Right hindlimb (tissue), 1 donor: ENCODE measurements at regions not wholly inside any gene's neighbourhood (a gene's known extent, or its start where the extent isn't known, plus 50 kb on each side); places are given as distances from the start of the nearest gene placed in this dataset.

Experiments used
- DNase-seq: peaks from one replicate; pipeline ENCODE4 v3.0.0-alpha.2; 2018

DNA sequence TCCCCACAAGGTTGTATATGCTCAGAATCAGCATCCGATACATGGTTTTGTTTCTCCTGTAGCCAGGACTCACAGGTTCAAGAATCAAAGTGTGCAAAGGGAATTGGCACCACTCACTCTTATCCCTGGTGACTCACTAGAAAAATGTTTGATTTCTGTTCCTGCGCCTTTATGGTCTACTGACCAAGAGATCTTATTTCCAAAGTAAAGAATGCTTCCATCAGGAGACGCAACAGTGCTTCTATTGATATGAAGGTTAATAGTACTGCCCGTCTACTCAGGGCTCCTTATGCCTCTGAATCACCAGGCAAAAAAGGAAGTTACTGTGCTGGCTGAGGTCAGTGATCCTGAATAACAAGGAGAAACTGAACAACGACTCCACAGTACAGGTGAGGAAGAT, 1392.0 kb upstream of the PRMT6 start:
- no peak for DNase-seq

DNA sequence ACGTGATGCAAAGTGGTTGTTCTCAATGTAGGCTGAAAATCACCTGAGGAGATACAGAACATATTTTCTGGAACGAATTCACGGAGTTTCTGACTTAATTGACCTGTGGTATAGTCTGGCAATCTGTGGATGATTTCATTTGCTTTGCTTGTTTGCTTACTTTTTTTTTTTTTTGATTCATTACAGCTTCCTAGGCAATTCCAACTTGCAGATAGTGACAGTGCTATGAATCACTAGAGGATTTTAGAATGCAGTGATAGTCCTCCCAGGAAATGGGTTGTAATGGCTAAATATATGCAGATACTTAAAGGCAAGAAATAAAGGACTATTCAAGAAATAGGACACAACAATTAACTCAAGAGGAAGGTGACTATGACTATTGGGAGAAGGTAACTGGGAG, 1378.1 kb upstream of the PRMT6 start:
- no peak for DNase-seq

DNA sequence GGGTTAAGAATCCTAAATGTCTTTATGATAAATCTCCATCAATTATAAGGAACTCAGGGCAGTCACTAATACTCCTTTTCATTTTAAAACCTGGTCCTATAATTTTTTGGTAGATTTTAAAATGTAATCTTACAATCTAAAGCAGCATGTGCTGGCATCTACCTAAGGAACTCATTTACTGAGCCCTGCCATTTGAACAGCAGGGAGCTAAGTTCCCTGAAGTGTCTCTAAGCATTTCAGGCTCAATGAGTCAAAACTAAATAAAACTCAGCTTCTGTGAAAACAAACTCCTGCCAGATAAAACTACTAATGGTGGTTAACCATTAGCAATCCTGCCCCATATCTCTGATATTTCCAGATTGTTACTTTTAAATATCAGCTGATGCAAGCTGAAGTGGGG, 1371.8 kb upstream of the PRMT6 start:
- DNase-seq: no peak

DNA sequence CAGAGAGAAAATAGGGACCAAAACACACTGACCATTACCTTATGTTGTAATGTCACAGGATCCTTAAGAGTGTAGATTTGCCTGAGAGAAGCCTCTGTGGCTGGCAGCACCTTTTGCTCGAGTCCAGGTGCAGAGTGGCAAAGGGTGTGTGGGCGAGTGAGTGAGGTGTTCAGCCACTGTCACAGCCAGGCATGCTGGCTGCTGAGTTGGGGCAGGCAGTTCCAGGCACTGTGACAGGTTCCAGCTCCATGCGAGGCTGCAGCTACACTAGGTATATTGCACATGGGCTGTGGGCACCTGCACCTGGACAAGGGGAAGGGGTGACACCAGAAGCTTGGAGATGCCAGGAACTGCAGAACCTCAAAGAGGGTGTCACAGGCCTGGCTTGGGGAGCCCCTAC, 1370.4 kb upstream of the PRMT6 start:
- DNase-seq: no peak

DNA sequence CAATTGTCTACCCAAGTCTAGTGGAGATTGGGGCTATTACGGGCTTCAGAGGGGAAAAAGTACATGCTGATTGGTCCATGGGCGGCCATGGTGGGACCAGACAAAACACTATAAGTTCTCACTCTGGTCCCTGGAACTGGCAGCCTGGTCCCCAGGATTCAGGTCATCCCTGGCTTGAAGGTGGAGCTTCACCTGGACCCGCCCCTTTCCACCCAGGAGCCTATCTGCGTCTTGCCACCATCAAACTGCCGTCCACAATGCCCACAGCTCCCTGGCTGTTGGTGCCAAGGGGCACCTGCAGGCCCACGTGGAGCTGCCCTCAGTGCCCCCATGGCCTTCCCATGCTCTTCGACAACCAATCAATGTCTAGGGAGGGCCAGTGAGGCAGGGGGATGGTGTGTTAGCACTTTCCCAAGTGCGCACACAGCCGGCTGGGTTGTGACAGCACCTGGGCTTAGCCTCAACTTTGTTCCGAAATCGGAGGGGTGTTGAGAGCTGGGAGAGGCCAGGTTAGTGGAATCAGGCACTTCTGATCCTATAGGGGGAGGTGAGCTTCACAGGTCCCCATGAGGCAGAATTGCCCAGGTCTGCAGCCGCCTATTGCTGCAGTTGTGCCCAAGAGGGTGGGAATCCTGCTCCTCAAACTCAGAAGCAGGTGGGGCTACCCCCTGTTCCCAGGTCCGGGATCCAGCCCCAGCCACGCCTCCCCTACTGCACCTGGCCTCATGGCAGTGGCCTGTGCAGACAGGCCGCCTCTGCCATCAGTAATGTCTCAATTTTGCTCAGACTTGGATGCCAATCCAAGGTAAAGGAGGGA, 1369.4 kb upstream of the PRMT6 start:
- no peak for DNase-seq

DNA sequence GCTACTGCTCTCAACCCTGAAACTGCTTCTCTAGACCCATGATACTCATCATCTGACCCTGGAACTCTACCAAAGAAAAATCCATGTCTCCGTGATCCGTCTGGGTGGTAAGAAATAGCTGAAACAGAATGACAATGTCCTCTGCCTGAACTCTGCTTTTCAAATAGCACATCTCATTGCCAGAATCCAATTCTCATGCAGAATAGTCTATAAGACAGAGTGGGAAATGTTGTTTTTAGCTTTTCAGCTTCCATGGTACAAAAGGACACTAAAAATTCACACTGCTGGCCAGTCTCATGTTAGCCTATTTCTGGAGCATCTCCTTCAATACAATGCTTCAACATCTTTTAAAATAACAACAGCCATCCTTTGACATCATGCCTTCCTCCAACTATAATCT, 1355.8 kb upstream of the PRMT6 start:
- DNase-seq: no peak

DNA sequence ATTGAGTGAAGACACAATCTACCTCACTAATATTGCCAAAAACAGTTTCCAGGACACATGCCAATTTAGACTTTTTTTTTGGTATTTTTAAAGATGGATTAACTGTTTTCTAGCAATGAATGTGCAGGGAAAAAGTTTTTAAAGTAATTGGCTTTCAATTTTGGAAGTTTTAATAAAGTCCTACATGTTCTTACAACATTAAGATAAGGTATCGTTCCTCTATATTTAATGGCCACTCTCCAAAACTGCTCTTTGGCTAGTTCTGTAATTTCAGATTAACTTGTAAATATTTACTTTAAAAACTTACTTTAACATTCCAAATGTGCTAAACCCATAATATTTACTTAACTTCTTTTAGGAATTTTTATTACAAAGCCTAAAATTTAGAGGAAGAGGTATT, 1332.2 kb upstream of the PRMT6 start:
- no peak for DNase-seq

DNA sequence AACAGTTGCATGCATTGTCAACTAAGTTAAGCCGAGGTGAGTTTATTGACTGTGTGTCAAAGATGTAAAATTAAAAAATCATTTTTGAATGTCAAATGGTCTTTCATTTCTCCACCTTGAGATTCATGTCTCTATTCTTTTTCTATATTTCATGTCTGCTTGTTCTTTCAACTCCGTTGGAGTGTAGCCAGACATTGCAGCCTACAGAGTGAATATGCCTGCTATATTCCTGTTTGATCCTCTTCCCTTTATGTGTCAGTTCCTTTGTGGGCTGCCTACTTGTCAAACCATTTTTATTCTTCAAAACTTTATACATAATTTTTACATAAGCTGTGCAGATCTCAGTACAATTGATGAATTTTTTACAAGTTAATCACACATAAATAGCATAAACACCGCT, 1325.8 kb upstream of the PRMT6 start:
- no peak for DNase-seq

DNA sequence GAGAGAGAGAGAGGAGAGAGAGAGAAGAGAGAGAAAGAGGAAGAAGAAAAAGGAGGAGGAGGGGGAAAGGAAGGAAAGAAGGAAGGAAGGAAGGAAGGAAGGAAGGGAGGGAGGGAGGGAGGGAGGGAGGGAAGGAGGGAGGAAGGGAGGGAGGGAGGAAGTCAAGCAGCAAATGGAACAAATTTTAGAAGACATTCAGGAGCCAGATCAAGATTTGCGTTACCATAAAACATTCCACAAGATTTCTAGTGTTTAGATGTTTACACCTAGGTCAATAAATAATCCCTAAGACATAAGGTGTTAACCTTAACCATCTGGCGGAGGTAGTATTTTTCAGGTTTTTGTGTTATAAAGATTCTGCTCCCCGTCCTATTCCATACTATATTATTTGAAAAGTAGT, 1320.1 kb upstream of the PRMT6 start:
- DNase-seq: no peak

DNA sequence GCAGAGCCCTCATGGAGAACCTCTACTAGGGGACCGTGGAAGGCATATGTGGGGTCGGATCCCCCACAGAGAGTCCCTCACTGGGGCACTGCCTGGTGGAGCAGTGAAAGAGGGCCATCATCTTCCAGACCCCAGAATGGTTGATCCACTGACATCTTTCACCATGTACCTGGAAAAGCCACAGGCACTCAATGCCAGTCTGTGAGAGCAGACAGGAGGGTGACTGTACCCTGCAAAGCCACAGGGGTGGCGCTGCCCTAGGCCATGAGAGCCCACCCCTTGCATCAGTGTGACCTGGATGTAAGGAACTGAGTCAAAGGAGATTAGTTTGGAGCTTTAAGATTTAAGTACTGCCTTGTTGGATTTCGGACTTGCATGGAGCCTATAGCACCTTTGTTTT, 1276.7 kb upstream of the PRMT6 start:
- DNase-seq: no peak

DNA sequence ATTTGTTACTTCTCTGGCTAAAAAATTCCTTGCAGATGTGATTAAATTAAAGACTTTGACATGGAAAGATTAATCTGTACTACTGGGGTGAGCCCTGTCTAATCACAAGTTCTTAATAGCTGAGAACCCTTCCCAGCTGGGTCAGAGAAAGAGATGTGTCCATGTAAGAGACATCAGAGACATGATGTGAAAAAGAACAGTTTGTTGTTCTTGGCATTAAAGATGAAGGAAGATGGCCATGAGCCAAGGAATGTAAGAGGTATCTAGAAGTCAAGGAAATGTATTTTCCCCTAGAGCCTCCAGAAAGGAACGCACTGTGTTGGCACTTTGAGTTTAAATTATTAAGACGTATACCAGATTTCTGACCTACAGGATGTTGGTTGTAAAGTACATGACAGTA, 1271.5 kb upstream of the PRMT6 start:
- DNase-seq: no peak

DNA sequence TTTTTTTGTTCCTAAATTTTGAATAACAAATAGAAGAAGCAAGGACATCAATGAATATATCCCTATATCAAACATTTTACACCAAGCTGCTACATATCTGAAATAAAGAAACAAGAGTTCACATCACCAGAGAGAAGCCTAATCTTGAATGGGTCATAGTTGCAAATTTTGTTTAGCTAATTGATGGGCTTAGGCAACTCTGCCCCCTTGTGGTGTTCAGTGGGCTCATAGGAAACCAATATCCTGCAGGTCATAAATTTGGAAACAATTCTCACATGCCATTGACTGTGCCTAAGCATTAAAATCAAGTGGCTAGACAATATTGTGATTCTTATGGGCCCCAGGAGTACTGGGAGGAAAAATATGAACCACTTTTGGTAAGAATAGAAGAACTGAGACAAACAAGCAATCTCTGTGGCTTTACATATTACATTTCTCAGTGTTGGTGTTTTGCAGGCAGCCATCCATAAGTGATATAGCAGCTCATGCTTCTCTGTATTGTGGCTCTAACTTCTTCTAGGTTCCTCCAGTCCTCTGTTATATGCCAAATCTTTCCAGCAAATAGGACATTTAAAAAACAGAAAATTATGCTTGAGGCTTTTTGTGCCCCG, 1262.8 kb upstream of the PRMT6 start:
- DNase-seq: peak; percentile 34

DNA sequence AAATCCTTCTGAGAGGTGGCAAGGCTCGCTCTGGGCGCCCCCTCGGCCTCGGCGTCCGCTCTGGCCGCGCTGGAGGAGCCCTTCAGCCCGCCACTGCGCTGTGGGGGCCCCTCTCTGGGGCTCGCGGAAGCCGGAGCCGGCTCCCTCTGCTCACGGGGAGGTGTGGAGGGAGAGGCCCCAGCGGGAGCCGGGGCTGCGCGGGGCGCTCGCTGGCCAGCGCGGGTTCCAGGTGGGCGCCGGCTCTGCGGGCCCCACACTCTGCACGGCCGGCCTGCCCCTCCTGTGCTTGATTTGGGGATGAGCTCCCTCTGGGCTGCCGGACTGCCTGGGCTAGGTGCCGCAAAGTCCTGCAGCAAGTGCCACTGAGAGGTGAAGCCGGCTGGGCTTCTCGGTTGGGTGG, 1260.7 kb upstream of the PRMT6 start:
- no peak for DNase-seq

DNA sequence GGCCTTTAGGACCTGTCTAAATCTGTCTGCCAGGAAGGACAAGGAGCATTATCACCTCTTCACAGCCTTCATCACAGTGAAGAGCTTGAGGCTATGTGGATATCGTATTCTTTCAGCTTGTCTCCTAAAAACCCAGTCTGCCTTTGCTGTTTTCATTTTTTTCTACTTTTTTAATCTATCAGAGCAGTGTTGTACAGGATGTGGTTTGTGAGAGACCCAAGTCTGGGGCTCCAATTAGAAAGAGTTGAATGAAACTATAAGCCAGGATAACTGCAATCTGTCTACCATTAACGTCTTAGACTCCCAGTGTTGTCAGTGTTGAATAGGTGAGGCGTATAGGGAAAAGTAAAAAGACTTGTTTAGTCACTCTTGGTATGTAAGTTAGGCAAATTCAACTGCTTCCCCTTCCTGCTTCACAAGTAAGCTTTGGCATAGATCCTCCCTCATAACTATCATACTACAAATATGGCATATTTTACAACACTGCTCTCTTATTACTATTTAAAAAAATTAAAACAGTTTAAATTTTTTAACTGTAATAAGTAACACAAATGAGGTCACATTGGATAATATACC, 1225.8 kb upstream of the PRMT6 start:
- no peak for DNase-seq

DNA sequence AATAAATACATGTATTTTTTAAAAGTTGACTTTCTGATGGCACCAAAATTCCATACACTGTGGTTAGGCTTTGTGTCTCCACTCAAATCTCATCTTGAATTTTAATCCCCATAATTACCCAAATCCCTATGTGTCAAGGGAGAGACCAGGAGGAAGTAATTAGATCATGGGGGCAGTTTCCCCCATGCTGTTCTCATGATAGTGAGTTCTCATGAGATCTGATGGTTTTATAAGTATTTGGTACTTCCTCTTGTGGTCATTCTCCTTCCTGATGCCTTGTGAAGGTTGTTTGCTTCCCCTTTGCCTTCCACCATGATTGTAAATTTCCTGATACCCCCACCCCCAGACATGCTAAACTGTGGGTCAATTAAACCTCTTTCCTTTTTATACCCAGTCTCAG, 1218.4 kb upstream of the PRMT6 start:
- no peak for DNase-seq

DNA sequence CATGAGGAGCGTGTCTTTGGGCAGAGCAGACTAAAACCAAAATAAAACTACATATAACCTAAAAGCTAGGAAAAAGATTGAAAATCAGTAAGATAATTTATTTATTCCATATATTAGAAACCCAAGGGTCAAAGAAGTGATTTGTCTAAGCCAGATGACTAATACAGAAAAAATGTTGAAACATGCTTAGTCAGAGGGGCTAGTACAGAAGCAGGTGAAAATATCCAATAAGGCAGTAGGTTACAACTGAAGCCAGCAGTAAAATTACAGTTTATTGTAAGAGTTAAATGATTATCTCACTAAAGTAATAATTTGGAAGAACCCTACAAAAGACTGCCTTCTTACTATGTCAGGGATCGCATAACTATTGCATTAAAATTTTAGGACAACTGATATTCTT, 1190.9 kb upstream of the PRMT6 start:
- DNase-seq: no peak

DNA sequence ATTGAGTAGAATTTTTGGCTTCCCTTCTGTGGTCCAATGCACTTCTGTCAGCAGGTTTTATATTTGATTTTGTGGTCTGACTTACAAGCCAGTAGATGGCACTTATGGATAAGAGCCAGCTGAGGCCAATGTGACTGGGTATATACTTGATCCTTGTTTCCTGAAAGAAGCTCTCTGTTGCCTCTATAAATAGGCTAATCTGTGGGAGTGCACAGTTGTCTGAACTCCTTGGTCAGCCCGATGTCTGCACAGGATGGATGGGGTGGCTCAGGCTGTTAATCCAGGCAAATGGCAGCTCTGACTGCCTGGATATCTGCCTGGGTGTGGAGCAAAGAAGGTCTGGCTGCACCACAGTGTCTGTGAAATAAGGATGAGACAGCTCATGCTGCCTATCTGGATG, 1183.7 kb upstream of the PRMT6 start:
- DNase-seq: no peak

DNA sequence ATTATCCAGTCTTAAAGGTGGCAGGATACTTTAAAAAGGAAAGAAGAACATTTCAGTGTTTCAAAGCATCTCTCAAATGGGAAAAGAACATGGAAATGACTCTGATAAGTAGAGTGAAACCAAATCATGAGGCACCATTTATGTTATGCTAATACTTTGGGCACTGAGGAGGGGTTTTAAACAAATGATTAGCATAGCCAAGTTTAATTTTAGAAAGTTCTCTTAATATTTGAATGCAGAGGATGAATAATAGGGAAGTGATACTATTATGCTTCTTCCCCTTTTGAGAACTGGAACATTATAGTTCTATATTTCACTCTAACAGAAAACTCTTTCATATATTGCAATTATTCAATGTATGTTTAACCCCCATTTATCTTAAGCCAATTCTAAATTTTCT, 1181.9 kb upstream of the PRMT6 start:
- no peak for DNase-seq

DNA sequence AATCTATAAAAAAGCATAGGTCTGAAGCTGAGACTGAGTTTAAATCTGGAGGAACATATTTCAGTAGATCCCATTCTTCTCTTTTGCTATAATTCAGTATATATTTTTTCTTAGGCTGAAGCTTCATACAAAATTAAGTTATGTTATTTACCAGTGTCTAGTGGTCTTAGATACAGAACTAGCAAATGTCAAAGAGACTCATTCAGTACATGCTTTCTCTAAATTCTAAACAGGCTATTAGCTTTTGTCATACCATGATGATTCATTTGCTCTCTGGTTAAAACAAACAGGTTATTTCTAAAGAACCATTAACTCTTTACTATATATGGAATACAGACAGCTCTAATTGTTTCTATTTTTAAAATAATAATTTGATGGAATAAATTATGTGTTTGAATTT, 1170.2 kb upstream of the PRMT6 start:
- no peak for DNase-seq

DNA sequence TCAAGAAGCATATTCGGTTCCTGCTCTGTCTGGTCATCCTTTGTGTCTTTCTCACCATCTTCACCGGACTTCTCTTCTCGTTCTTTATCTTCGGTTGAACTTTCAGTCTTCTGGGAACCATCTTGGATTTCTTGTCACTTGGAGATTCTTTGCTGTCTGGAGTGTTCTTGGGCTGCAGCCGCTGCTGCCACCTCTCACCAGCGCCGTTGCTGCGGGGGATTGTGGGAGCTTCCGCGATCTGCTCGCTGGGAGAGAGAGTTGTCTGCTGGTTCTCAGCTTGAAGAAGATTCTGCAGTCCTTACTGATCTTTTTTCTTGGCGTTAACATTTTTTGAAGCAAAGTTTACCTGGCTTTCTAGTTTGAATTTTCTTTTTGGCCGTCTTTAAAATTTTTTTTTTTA, 1165.2 kb upstream of the PRMT6 start:
- DNase-seq: no peak

DNA sequence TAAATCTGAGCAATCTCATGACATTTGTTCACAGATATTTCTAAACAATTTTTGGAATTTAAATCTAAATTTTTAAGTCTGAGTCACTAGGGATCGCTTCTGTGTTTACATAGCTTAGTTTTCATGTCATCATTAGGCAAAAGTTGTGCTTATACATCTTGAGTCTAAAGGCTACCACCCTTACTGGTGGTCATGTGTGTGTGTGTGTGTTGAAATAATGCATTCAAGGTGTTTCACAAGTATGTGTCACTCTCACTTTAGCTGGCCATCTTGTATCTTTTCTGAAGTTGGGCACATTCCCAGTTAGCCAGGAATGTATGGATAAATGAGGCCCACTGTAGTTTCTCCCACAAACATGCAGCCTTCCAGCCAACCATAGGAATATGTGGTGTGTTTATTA, 1162.5 kb upstream of the PRMT6 start:
- no peak for DNase-seq

DNA sequence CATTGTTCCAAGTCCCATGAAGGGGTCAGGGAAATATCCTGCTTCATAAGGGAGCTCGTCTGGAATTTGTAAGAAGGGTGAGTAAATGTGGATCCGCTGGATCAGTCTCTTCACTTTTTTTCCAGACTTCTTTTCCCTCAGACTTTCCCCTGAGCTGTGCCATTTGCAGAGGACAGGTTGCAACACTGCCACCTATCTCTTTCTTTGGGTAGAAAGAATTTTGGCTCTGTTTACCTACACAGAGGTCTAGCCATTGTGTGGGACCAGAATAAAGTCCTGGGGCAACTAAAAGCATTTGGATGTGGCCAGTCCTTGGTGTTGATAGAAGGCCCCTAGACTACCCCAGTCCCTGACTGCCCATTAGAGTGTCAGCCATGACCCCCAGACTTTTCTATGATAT, 1146.7 kb upstream of the PRMT6 start:
- DNase-seq: no peak

DNA sequence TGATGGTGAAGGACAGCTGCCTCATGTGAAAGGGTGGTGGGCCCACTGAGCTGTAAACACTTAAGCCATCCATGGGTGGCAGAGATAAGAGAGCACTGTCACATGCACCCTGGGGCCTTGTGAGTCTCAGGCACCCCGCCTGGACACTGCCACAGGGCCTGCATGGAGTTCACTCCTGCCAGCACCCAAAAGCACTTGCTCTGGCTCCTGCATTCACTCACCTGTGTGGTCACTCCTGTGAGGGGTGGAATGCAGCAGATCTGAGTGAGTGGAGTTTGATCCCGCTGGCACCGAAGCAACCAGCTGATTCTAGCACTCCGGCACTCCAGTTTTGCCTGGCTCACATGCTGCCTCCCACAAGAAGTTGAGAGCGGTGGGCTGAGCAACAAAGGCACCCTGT, 1142.1 kb upstream of the PRMT6 start:
- DNase-seq: no peak

DNA sequence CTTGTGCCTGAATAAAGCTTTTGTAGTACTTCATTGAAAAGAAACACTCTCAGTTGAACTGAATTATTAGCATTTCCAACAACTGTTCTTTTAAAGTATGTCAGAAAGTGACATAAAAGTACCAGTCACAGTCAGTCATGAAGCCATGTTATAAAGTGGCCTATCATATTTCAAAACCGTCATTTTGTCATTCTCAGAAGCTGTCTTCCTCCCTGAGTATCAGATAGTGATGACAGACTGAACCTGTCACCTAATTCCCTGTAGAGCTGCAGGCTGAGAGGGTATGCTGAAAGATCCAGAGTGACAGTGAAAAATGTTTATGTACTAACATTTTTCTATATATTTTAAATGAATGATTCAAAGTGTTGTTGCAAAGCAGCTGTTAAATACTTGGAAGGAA, 1121.7 kb upstream of the PRMT6 start:
- DNase-seq: no peak

DNA sequence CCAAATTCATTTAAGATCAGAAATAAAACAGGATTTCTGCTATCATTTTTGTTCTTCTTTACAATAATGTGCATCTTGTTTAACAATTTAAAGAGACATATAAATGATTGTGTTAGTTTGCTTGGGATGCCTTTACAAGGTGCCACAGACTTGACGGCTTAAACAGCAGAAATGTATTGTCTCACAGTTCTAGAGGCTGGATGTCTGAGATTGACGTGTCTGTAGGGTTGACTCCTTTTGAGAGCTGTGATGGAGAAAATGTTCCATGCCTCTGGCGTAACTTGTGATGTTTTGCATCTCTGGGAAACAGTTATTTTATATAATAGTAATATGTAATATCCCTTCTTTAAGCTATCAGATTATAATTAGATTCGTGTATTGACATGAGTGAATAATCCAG, 1091.6 kb upstream of the PRMT6 start:
- no peak for DNase-seq
